ENCODE measurements at regions not wholly inside any gene's neighbourhood (a gene's known extent, or its start where the extent isn't known, plus 50 kb on each side); places are given as distances from the start of the nearest gene placed in this dataset.

DNA sequence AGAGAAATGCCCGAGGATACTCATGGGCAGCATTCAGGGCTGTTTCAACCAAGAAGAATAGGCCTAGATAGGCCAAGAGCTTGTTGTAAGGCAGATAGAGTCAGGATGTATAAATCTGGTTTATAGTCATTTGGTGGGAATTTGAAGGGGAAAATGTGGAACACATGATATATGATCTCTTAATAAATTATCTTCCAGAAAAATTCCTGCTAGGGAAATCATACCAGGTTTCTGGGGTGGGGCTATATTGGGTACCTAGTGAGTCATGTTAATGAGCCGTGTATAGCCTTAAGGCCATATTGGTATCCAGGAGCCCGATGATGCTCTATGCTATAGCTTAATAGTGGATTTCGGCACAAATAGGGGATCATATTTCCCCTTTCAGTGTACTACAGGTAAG, 51.5 kb upstream of the HTR2A start:
- no peak overlapping the region for H3K9ac ChIP-seq (replicated peaks; ENCODE audit: extremely low read depth, insufficient read depth, low read length)
- FAIRE-seq (no peak), DNase-seq (ENCODE audit: low read depth, low spot score) (no peak)
- dilution Hi-C loops (cut with MboI; ENCODE audit: extremely low pct_ligation_motif_present, low sequenced_read_pairs) (no loop called here), intact Hi-C loops (cut with micrococcal nuclease) (no loop called here)
- no TSS peak for BruUV-seq (replicated peaks)
- H3K27ac ChIP-seq (ENCODE audit: insufficient read depth, low read depth, low read length), result no peak overlapping the region
- H3K27me3 ChIP-seq (ENCODE audit: control insufficient read depth in 2 of 2, insufficient read depth in 2 of 2, low read length in 2 of 2), result no peaks in the 10 kb centered on the region
- H3K9me3 ChIP-seq (replicated peaks; ENCODE audit: control insufficient read depth, insufficient read depth, low read length), result peaks cover 2% of the 10 kb centered on the region
- no peak overlapping the region for H3K4me3 ChIP-seq (replicated peaks in 1 of 3; ENCODE audit: insufficient read depth in 1 of 3, low read depth in 1 of 3, low read length in 3 of 3)
- TF ChIP-seq GATA2 (IDR thresholded peaks at IDR 0.05; ENCODE audit: insufficient read depth, insufficient read length, low read depth, low read length) (no peak), EZH2 (IDR thresholded peaks at IDR 0.05; ENCODE audit: borderline replicate concordance, low read depth, low read length, severe bottlenecking) (no peak)
- TF ChIP-seq, protein P1, sequence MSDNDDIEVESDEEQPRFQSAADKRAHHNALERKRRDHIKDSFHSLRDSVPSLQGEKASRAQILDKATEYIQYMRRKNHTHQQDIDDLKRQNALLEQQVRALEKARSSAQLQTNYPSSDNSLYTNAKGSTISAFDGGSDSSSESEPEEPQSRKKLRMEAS (IDR thresholded peaks at IDR 0.05; ENCODE audit: insufficient read depth, insufficient read length), result no peak
- H3K4me2 ChIP-seq (ENCODE audit: insufficient read depth, low read length), result no peak overlapping the region
- H3K9me1 ChIP-seq (replicated peaks; ENCODE audit: control insufficient read depth, extremely low read depth, insufficient read depth, low read length), result no peaks in the 10 kb centered on the region
- CTCF ChIA-PET, result interaction anchor here (1.4 kb wide), 1 partner anchor 26 kb away, joined by 4 read pairs; no protein-coding TSS in a partner anchor
- H4K20me1 ChIP-seq (replicated peaks; ENCODE audit: control insufficient read depth, extremely low read depth, insufficient read depth, low read length), result no peaks in the 10 kb centered on the region
- no peaks in the 10 kb centered on the region for H3K36me3 ChIP-seq (ENCODE audit: control insufficient read depth in 2 of 2, extremely low read depth in 1 of 2, insufficient read depth in 2 of 2, low read length in 2 of 2)
- H2AFZ ChIP-seq (ENCODE audit: low read depth, low read length), result no peak overlapping the region
- H3K79me2 ChIP-seq (ENCODE audit: control insufficient read depth, insufficient read depth, low read length), result no peaks in the 10 kb centered on the region
- H3K4me1 ChIP-seq (ENCODE audit: control insufficient read depth, extremely low read depth, insufficient read depth, low read length), result no peaks in the 10 kb centered on the region
- POLR2A ChIA-PET, result no interaction called here

DNA sequence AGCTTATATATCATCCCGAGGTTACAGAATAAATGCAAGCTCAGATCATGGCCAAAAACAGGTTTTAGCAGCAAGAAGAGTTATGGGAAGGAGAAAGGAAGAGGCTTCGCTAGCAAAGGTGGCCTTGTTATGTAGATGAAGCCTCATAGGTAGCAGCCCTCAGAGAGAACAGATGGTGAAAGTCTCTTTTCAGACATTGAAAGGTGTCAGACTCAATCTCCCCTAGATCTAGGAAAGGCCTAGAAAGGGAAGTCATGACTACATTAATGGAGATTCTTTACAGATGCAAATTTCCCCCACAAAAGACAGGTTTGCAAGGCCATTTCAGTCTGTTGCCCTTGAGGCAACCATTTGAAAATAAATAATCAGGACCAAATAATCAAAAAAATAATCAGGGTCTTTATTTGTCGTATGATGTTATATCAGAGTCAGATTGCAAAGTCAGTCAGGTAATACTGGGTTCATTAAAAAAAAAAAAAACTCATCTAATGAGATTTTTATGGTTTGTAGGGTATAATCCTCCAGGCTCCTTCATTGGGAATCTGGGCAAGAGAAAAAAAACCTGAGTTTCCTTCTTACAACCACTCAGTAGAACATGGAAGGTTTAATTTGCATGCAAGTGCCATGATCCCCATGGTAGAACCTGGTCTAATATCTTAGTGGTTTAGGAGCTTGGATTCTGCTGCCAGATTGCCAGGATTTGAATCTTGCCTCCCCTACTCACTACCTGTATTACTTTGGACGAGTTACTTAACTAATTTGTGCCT, 50.8 kb upstream of the HTR2A start:
- dilution Hi-C loops (cut with MboI; ENCODE audit: extremely low pct_ligation_motif_present, low sequenced_read_pairs) (no loop called here), intact Hi-C loops (cut with micrococcal nuclease) (no loop called here)
- Histone ChIP-seq H3K79me2 (ENCODE audit: control insufficient read depth, insufficient read depth, low read length) (no peaks in the 10 kb centered on the region), H3K4me2 (ENCODE audit: insufficient read depth, low read length) (no peak overlapping the region), H3K36me3 (ENCODE audit: control insufficient read depth in 2 of 2, extremely low read depth in 1 of 2, insufficient read depth in 2 of 2, low read length in 2 of 2) (no peaks in the 10 kb centered on the region), H4K20me1 (replicated peaks; ENCODE audit: control insufficient read depth, extremely low read depth, insufficient read depth, low read length) (no peaks in the 10 kb centered on the region), H3K27ac (ENCODE audit: insufficient read depth, low read depth, low read length) (no peak overlapping the region), H3K9ac (replicated peaks; ENCODE audit: extremely low read depth, insufficient read depth, low read length) (no peak overlapping the region), H3K27me3 (ENCODE audit: control insufficient read depth in 2 of 2, insufficient read depth in 2 of 2, low read length in 2 of 2) (no peaks in the 10 kb centered on the region), H3K4me3 (replicated peaks in 1 of 3; ENCODE audit: insufficient read depth in 1 of 3, low read depth in 1 of 3, low read length in 3 of 3) (no peak overlapping the region), H3K9me1 (replicated peaks; ENCODE audit: control insufficient read depth, extremely low read depth, insufficient read depth, low read length) (no peaks in the 10 kb centered on the region), H3K9me3 (replicated peaks; ENCODE audit: control insufficient read depth, insufficient read depth, low read length) (peaks cover 2% of the 10 kb centered on the region), H3K4me1 (ENCODE audit: control insufficient read depth, extremely low read depth, insufficient read depth, low read length) (no peaks in the 10 kb centered on the region), H2AFZ (ENCODE audit: low read depth, low read length) (no peak overlapping the region)
- DNase-seq (ENCODE audit: low read depth, low spot score) (no peak), FAIRE-seq (no peak)
- TF ChIP-seq EZH2 (IDR thresholded peaks at IDR 0.05; ENCODE audit: borderline replicate concordance, low read depth, low read length, severe bottlenecking) (no peak), FOS (IDR thresholded peaks at IDR 0.05; ENCODE audit: borderline replicate concordance, insufficient read depth, low read length) (no peak), GATA2 (IDR thresholded peaks at IDR 0.05; ENCODE audit: insufficient read depth, insufficient read length, low read depth, low read length) (no peak), POLR2A (IDR thresholded peaks at IDR 0.05; ENCODE audit: low read depth, low read length) (no peak), POLR2AphosphoS5 (IDR thresholded peaks at IDR 0.05; ENCODE audit: insufficient read depth, low read depth, low read length) (no peak), MYC (IDR thresholded peaks at IDR 0.05; ENCODE audit: low read depth, low read length) (no peak)
- TF ChIP-seq, protein P2, sequence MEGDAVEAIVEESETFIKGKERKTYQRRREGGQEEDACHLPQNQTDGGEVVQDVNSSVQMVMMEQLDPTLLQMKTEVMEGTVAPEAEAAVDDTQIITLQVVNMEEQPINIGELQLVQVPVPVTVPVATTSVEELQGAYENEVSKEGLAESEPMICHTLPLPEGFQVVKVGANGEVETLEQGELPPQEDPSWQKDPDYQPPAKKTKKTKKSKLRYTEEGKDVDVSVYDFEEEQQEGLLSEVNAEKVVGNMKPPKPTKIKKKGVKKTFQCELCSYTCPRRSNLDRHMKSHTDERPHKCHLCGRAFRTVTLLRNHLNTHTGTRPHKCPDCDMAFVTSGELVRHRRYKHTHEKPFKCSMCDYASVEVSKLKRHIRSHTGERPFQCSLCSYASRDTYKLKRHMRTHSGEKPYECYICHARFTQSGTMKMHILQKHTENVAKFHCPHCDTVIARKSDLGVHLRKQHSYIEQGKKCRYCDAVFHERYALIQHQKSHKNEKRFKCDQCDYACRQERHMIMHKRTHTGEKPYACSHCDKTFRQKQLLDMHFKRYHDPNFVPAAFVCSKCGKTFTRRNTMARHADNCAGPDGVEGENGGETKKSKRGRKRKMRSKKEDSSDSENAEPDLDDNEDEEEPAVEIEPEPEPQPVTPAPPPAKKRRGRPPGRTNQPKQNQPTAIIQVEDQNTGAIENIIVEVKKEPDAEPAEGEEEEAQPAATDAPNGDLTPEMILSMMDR (IDR thresholded peaks at IDR 0.05; ENCODE audit: extremely low read depth in 1 of 2, insufficient read depth in 1 of 2, low read depth in 1 of 2, low read length in 2 of 2), result no peak
- TF ChIP-seq, protein P1 (IDR thresholded peaks at IDR 0.05; ENCODE audit: insufficient read depth, insufficient read length), result no peak
- no TSS peak for BruUV-seq (replicated peaks)
- ChIA-PET CTCF (no interaction called here), POLR2A (no interaction called here)
